DMS153 treated with DMSO at 0.1 percent for 48 hours (cell line): ENCODE measurements at regions not wholly inside any gene's neighbourhood (a gene's known extent, or its start where the extent isn't known, plus 50 kb on each side); places are given as distances from the start of the nearest gene placed in this dataset.

Experiments used
- DNase-seq: peaks from one replicate; lab custom pipeline; 2025; ENCODE audit not compliant: unreplicated experiment; lab: John Stamatoyannopoulos, UW

DNA sequence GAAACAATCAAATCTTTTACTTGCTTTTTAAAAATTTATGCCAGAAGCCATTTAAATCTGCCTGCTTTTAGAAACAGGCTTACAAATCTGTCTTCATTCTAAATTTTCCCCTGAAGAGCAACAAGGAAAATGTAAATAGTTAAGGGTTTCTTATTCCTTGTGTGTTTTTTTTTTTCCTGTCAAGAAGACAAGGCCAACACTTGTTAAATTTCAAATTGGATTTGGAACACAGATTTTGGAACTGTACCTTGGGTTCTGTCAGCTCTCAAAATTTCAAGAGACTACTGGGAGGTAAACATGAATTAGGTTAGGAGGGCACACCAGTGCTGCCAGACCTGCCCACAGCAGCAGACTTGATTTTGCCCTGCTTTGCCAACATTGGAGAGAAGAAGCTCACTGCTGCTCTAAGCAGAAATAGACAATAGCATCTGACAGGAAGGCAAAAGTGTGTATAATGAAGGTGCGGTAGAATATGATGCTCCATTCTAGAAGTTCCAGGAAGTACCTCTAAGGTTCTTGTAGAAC lies 121.7 kb downstream of the NHLRC3 start:
- no peak for DNase-seq

DNA sequence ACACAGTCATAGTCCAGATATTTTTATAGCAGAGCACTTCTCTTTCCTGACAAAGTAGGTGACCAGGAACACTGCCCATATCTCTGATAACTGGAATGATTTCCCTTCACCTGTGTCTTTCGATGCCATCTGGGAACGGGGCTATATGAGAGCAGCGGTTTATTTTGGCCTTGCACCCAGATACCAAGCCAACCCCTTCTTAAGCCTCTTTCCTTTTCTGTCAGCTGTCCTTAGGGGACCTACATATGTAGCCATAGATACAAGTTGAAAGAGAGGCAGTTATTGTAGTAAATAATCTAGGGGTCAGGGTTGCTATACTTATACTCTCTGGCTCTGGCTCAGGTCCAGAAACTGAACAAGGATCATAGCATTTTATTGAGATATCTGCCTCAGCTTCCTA lies 128.8 kb downstream of the NHLRC3 start:
- DNase-seq = no peak

DNA sequence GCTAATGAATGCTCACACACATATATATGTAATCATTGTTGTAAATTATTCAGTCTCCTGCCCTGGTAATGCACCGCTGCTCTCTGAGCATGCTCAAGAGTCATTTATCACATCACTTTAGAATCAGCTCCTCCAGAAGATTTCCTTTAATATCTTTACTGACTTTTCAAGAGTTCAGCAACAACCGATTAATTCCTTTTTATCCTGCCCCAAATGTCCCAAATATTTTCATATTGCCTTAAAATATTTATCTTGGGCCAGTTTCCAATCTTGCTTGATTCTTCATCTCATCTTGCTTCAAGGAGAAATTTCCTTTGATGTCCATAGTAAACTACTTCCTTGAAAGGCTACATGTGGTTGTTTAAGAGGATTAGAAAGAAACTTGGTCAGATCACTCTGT lies 132.5 kb downstream of the NHLRC3 start:
- no peak for DNase-seq

DNA sequence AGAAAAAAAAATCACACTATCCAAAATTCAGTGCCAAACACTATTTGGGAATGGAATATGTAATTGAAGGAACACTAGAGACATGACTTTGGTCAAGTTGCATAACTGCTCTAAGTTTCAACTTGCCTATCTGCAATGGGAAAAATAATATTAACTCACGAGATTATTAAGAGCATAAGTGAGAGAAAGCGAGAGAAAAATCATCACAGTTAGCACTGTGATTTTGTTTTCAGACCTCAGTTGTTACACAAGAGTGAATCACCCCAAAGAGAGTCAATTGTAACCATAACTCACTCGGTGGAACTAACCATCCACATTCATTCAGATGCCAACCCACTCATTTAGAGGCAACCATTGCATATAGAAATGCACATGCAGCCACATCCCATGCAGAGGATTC lies 147.1 kb downstream of the NHLRC3 start:
- DNase-seq = no peak

DNA sequence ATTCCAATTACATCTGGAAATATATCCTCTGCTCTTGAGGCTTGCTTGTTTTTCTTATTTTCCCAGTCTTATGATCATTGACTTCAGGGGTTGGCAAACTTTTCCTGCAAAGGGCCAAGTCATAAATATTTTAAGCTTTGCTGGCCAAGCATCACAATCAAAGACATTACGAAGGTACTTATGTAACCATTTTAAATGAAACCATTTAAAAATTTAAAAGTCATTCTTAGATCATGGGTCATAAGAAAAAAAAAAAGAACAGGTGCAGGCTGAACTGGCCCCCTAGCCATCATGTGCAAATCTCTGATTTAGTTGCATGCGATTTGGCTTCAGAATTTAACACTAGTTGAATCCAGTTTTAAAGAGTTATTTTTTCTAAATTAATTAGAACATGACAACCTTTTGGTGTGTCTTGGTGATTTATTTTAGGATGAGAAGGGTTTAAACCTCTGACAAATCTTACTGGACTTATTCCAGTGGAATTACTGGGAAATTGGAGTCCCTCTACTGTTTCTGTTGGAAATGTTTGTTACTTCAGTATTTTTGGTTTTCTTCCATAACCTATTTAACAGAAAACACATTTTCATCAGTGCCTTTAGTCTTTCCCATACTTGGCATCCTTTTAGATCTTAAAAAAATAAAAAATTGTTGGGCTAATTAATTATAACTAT lies 148.1 kb downstream of the NHLRC3 start:
- DNase-seq = no peak

DNA sequence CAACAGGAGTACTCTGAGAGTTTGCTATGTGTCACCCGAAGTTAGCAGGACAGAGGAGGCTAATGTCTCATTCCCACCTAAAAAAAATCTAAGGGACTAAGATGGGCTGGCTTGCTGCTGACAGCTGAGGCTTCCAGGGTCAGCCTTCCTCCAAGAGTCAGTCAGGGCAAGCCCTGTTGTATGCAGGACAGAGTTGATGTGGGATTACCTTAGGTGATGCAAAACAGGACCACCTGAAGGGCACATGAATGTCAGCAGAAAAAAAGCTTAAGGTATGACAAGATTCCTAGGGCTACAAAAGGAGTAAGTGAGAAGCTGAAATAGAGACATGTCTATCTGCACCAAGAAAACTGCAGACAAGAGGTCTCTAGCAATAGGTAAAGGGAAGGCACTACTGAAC lies 151.5 kb downstream of the NHLRC3 start:
- no peak for DNase-seq

DNA sequence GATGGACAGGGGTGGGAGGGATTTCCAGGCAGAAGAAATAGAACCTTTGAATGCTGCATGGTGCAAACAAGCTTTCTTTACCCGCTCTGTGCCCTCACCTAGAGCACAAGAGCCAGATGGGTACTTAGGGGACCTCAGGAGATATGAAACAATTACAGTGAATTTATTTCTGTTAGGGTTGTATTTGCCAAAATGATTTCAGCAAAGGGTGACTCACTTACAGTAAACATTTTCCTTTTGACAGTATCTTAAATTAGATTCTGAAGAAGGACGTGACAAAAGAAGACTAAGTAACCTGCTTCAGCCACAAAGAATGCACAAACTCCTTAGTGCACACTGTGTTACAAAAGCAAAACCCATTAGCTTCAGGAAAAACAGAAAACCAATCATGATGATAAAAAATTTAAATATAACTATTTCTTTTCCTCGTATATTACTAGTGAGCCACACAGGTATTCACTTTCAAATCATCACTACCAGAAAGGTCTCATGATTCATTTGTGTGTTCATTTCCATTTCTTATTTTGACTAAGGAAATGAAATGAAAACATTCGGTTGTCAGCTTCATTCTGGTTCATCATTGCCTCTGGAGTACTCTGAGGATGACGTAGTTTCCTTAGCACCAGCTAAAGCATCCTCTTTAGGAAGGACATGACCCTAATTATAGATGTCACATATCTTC lies 158.8 kb downstream of the NHLRC3 start:
- no peak for DNase-seq

DNA sequence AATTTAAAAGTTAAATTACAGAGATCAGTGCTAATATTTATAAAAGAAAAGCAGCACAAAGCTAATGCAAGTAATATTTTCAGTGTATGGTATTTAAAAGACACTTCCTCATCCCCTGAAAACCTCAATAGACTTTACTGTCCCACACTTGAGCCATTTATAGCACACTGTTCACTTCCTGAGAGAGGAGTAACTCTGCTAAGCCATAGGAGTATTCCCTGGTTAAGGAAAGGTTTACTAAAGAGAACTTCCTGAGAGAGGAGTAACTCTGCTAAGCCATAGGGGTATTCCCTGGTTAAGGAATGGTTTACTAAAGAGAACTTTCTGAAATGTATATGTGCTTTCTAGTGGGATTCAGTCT lies 159.4 kb downstream of the NHLRC3 start:
- peak; percentile 13 for DNase-seq

DNA sequence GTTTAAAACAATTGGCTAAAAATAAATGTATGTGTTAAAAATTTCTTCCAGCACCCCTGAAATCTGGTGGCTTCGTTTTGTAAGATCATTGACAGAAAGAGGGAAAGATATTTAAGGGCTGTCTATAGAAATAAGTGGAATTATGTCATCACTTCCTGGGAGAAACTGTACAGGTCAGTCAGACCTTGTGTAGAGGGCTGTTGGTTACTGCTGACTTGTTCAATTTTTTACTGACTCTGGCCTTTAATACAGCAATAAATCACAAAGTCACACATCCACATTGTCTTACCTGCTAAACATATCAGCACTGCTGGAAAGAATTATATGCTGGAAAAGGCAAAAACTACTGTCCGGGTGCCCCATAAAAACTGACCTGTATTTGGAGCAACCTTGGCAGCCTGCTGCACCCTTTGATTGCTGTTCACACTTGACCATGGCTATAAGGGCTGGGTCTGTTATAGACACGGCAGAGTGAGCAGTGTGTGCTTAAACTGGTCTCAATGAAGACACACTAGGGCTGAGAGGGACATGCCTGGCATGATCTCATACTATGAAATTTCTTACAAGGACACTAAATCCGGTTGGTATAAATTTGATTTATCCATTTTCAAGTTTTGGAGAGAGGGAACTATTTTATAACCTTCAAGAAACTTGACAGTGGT lies 162.1 kb downstream of the NHLRC3 start:
- no peak for DNase-seq

DNA sequence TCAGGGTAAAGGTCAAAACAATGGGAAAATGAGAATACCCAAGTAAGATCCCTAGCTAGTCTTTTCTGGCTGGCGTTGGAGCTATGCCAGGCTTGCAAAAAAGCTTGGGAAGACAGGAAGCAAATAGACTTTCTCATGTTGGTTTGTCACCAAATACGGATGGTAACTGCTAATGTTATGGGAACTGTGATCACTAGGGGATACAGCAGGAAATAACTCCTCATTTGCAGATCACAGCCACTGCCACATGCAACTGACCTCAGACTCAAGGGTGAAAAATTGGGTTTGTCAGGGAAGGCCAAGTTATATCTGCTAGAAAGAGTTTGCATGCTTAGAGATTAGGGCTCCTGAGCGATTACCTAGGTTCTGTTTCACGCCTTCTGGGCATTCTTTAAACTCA lies 162.9 kb downstream of the NHLRC3 start:
- no peak for DNase-seq

DNA sequence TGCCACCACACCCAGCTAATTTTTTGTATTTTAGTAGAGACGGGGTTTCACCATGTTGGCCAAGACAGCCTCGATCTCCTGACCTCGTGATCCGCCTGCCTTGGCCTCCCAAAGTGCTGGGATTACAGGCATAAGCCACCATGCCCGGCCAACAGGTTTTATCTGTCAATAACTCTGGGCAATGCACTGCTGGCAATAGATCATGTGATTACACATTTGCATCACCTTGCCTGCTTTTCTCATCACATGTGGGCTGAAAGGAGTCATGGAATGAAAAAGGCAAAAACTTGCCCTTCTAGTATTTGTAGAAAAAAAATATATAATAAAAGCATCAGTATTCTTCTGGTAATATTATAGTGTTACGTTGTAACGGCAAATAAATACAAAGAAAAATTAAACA lies 164.5 kb downstream of the NHLRC3 start:
- DNase-seq = no peak

DNA sequence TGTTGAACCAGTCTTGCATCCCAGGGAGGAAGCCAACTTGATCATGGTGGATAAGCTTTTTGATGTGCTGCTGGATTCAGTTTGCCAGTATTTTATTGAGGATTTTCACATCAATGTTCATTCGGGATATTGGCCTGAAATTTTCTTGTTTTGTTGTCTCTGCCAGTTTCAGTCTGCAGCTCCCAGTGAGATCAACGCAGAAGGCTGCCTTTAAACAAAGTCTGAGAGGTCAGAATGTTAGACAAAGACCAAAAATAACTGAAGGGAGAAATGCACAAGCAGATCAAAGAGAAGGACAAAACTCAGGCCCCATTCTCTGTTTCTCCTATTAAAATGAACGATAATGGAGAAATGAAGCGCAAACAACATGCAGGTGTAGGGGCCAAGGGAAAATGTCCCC lies 170.4 kb downstream of the NHLRC3 start:
- no peak for DNase-seq

DNA sequence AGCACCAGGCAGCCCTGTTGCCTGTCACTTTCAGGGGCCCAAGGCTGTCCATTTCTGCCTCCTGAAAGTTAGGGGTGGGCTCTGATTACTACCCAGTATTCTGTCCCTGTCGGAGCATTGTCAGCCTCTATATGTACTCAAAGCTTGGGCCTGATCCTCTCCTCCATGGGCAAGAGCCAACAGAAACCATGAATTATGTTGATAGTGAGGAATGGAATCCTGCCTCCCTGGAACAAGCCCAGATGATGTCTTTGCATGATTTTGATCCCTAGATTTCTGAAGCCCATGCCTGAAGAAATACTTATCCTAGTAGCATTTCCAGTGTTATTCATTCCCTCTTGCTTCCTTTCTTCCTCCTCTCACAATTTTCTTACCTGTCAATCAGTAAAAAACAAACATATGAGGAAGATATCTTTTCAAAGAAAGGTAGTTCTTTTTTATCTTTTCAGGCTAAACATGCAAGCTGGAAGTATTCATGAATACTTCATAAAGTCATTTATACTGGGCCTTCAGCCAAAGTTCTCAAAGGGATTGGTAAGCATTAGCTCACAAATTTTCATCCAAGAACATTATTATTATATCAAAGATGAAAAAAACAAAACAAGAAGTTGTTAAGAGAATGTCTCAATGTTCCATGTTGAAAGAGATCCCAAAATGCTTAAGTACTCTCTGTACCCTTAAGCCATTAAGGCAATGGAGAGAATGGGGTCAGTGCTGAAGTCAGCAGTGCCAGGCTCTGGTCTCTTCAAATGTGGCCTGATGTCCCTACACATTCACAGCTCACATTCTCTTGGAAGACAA lies 171.7 kb downstream of the NHLRC3 start:
- no peak for DNase-seq

DNA sequence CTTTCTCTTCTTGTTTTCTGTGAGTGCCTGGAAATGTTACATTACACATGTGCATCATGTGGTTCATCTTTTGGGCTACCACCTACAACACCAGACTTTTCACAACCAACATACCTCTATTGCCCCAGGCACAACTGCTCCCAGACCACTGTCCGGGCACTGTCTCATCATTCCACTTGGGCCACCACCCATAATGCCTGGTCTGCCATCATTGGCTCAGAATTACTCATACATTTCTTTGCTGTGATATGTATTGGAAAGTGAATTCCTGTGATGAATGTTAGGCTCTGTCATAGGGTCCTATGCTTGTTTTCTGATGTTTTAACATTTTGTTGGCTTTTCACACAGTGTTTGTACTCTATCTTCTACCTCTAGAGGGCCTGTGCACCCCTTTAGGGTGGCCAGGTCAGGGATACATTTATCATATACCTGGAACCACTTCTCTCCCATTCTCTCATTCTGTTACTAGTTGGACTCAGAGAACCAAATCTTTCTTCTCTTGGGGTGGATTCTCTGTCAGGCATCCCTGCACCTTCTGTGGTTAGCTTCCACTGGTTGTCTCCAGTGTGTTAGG lies 172.8 kb downstream of the NHLRC3 start:
- no peak for DNase-seq

DNA sequence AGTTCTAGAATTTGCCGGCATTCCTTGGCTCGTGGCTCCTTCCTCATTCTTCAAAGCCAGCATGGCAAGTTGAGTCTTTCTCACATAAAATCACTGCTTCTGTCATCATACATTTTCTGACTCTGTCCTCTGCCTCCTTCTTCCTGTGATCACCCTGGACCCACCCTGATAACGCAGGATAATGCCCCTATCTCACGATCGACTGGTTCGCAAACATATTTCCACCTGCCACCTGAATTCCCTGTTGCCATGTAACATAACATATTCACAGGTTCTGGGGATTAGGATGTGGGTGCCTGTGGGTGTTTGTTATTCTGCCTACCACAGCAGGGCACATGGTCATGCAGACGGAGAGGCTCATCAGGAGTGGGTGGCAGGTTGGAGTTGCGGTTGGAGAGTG lies 177.7 kb downstream of the NHLRC3 start:
- no peak for DNase-seq

DNA sequence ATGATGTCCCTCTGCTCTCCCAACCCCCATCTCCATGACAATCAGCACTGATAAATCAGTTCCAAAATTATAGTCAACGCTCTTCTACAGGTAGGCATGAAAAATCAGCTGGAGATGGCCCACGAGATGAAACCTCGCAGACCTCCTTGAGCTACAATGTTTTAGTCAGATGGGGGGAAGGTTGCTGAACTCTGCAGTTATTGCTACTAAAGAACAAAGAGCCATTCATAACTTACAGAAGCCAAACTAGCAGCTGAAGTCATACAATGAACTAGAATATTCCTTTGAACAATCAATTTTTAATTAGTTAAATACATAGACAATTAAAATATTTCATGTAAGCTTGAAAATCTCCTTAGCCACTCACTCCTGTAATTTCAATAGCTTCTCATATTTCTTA lies 179.2 kb downstream of the NHLRC3 start:
- DNase-seq = no peak

DNA sequence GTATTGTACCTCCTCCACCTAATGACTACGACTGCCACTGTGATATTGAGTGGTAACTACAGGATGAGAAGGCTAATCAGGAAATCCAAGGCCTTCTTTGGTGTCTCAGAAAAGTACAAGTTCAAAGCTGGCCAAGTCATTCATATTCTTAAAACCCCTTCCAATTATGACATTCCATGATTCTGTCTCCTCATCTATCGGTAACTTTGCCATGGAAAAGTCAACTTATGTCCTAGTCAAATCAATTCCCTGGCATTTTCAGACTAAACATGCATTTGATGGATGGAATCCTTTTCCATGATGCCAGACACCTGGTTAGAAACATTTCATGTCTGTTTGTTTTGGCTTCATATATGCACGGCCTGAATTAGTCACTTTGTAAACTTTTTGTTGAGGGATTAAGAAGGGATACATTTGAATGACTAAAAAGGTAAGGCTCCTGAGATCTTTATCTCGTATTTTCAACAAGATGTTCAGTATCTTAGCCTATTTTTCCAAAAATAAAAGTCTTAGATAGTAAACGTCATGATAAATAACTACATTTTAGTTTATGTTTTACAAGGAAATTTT lies 186.5 kb downstream of the NHLRC3 start:
- DNase-seq = no peak

DNA sequence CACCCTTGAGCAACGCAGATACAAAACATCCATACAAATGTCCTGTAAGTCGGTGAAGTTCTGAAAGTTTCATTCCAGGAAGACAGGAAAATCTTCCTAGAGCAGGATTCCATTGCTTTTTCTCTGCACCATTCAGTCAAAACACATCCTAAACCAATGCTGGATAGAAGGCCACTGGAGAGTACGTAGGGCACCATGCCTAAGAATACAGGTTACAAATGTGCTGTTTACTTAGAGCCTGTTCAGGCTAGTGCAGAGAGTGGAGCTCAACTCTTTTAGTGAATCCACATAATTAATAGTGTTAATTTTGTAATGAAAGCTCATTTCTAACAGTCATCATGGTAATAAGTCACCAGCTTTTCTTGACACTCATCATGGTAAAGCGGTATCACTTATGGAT lies 187.6 kb downstream of the NHLRC3 start:
- DNase-seq = no peak

DNA sequence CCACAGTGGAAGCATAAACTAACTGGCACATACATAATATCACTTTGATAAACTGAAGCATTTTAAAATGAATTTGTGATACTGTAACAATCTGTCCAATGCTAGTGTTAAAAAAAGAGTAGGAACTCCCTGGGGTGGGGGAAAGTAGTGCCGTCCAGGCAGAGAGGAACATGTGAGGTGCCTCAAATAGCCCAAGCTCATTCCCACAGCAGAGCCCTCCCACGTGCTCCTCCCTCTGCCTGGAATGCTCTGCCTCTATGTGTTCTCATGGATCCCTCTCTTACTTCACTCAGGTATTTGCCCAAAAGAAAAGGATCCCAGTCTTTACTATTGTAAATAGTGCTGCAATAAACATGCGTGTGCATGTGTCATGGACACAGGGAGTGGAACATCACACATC lies 188.1 kb downstream of the NHLRC3 start:
- DNase-seq = no peak

DNA sequence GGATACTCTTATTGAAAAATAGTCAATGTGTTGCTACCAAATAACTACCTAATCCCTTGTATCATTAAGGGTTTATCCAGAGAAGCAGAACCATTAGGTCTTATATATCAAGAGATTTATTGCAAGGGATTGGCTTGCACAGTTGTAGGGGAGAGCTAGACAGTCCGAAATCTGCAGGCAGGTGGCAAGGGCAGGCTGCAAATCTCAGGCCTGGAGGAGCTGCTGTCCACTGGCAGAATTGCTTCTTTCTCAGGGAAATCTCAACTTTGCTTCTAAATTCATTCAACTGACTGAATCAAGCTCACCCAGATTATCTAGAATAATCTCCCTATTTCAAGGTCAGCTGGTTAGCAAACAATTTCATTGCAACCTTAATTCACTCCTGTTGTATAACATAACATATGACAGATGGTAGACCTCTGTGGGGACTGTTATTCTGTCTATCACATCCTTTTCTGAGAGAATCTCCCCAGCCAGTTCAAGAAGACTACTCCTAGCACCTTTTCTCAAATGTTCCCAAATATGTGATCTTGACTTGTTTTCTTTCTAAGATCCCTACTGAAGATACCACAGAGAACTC lies 194.2 kb downstream of the NHLRC3 start:
- DNase-seq = no peak

DNA sequence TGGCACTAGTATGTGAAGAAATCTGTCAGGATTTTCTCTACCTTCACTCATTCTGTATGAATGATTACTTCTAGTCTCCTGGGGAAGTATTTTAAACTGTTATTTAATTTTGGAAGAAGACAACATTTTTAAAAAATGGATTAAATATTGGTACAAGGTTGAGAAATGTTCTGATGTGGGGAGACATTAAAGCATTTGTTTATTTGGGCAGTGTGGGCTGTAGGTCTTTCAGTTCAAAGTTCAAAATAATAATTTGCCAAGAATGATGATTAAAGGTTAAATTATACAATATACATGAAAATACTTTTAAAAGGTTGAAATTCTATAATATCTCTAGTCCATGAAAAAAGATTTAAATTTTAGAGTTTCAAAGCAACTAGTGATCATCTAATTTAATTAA lies 194.7 kb downstream of the NHLRC3 start:
- DNase-seq = no peak
